Type B pancreatic cell (in vitro differentiated cells): ENCODE measurements at regions not wholly inside any gene's neighbourhood (a gene's known extent, or its start where the extent isn't known, plus 50 kb on each side); places are given as distances from the start of the nearest gene placed in this dataset.
A peak's percentile ranks its signal among the peaks of the same experiment; 100 is the strongest.

Source experiments
- DNase-seq: peaks from one replicate; pipeline ENCODE4 v3.0.0; 2021; ENCODE audit warnings: mixed read lengths; ENCODE audit not compliant: unreplicated experiment; ENCODE audit errors: extremely low spot score
- H3K27ac Mint-ChIP-seq: 2 replicates; pipeline ENCODE4 v1.8.0; 2021; ENCODE audit warnings: mild to moderate bottlenecking, mixed read lengths
- H3K27me3 Mint-ChIP-seq: 2 replicates; pipeline ENCODE4 v1.8.0; 2021; ENCODE audit warnings: mixed read lengths
- H3K36me3 Mint-ChIP-seq: 2 replicates; pipeline ENCODE4 v1.8.0; 2021; ENCODE audit warnings: mixed read lengths
- H3K4me1 Mint-ChIP-seq: one replicate; pipeline ENCODE4 v1.8.0; 2021; ENCODE audit warnings: mixed read lengths; ENCODE audit not compliant: unreplicated experiment
- H3K4me3 Mint-ChIP-seq: 2 replicates; pipeline ENCODE4 v1.8.0; 2021; ENCODE audit warnings: mild to moderate bottlenecking, mixed read lengths
- H3K9me3 Mint-ChIP-seq: 2 replicates; pipeline ENCODE4 v1.8.0; 2021; ENCODE audit warnings: mixed read lengths
- CTCF ChIP-seq: fragments of 200-600 bp; sonication (generic); conservative IDR thresholded peaks from 2 replicates; pipeline ENCODE4 v1.5.0; 2021; ENCODE audit warnings: antibody characterized with exemption, mild to moderate bottlenecking

- no peak overlapping the region for H3K4me3 Mint-ChIP-seq
- no peaks in the 10 kb centered on the region for H3K4me1 Mint-ChIP-seq
- peaks cover 4% of the 10 kb centered on the region for H3K27me3 Mint-ChIP-seq
- H3K9me3 Mint-ChIP-seq, result peaks cover 6% of the 10 kb centered on the region
- DNase-seq, result no peak
- no peak for TF ChIP-seq CTCF
- no peak overlapping the region for H3K27ac Mint-ChIP-seq
- H3K36me3 Mint-ChIP-seq, result no peaks in the 10 kb centered on the region
These were observed 251.0 kb upstream of the HDAC4 start for GRCh38 chr2:239651859-239652258.

GRCh38 chr2:239650674-239651073 lies 249.9 kb upstream of the HDAC4 start:
- Mint-ChIP-seq H3K27me3 (no peaks in the 10 kb centered on the region), H3K36me3 (no peaks in the 10 kb centered on the region), H3K27ac (no peak overlapping the region), H3K4me3 (no peak overlapping the region), H3K4me1 (no peaks in the 10 kb centered on the region), H3K9me3 (peaks cover 6% of the 10 kb centered on the region)
- no peak for TF ChIP-seq CTCF
- no peak for DNase-seq

GRCh38 chr2:239649309-239649708 lies 248.5 kb upstream of the HDAC4 start:
- peaks cover 11% of the 10 kb centered on the region for H3K9me3 Mint-ChIP-seq
- H3K27me3 Mint-ChIP-seq, result peaks cover 3% of the 10 kb centered on the region

GRCh38 chr2:239648607-239649006 lies 247.8 kb upstream of the HDAC4 start:
- H3K27ac Mint-ChIP-seq, result no peak overlapping the region
- DNase-seq, result peak; percentile 27

More at GRCh38 chr2:239649309-239649708, 248.5 kb upstream of the HDAC4 start:
- DNase-seq, result no peak
- no peak overlapping the region for H3K27ac Mint-ChIP-seq
- no peaks in the 10 kb centered on the region for H3K36me3 Mint-ChIP-seq
- no peaks in the 10 kb centered on the region for H3K4me1 Mint-ChIP-seq
- no peak for TF ChIP-seq CTCF
- H3K4me3 Mint-ChIP-seq, result no peak overlapping the region

GRCh38 chr2:239647052-239647819 lies 246.4 kb upstream of the HDAC4 start:
- TF ChIP-seq CTCF, result no peak
- no peaks in the 10 kb centered on the region for H3K4me1 Mint-ChIP-seq
- H3K4me3 Mint-ChIP-seq, result no peak overlapping the region
- peaks cover 3% of the 10 kb centered on the region for H3K27me3 Mint-ChIP-seq
- H3K27ac Mint-ChIP-seq, result no peak overlapping the region
- peaks cover 11% of the 10 kb centered on the region for H3K9me3 Mint-ChIP-seq
- DNase-seq, result no peak
- no peaks in the 10 kb centered on the region for H3K36me3 Mint-ChIP-seq

More at GRCh38 chr2:239648607-239649006, 247.8 kb upstream of the HDAC4 start:
- H3K27me3 Mint-ChIP-seq, result peaks cover 3% of the 10 kb centered on the region
- no peaks in the 10 kb centered on the region for H3K36me3 Mint-ChIP-seq
- no peaks in the 10 kb centered on the region for H3K4me1 Mint-ChIP-seq
- H3K9me3 Mint-ChIP-seq, result peaks cover 11% of the 10 kb centered on the region
- no peak overlapping the region for H3K4me3 Mint-ChIP-seq
- no peak for TF ChIP-seq CTCF
